ENCODE measurements at regions not wholly inside any gene's neighbourhood (a gene's known extent, or its start where the extent isn't known, plus 50 kb on each side); places are given as distances from the start of the nearest gene placed in this dataset.
"Not testable (repeated sequence)": the region's sequence is repeated elsewhere in the genome, so short reads cannot be mapped to it uniquely, and the experiment has no call there.

DNA sequence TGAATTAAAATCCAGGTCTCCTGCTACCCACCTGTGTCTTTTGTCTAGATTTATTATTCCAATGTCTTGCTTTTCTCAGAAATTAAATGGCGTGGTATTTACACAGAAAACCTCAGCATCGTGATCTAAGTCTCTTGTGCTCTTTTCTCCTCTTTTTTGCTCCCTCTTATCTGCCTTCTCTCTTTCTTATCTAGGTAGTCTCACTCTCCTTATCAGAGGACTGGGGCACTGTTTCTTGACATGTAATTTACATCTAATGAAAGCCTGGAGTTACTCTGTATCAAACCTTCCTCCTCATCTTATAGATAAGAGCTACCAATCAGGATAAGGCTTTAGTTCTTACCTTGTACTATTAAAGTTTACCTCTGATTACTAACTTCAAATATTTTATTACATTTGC is 933.8 kb downstream of the TLE1 start:
- Histone ChIP-seq H3K36me3 (replicated peaks; ENCODE audit: insufficient read depth, low read length) (no peaks in the 10 kb centered on the region), H3K4me2 (ENCODE audit: low read depth, low read length) (no peak overlapping the region), H3K9me3 (replicated peaks; ENCODE audit: insufficient read depth, low read length) (no peaks in the 10 kb centered on the region), H3K27me3 (replicated peaks; ENCODE audit: insufficient read depth, low read length) (no peaks in the 10 kb centered on the region), H2AFZ (ENCODE audit: low read length) (no peak overlapping the region), H4K20me1 (ENCODE audit: insufficient read depth, low read length) (no peaks in the 10 kb centered on the region), H3K4me3 (ENCODE audit: low read length) (no peak overlapping the region), H3F3A (ENCODE audit: insufficient read depth, low read length) (no peaks in the 10 kb centered on the region), H3K9ac (ENCODE audit: low read length) (no peak overlapping the region), H3K9me2 (replicated peaks; ENCODE audit: insufficient read depth, low read length) (no peaks in the 10 kb centered on the region), H3K27ac (ENCODE audit: low read length) (no peak overlapping the region), H3K4me1 (ENCODE audit: low read length) (no peaks in the 10 kb centered on the region), H3K79me2 (ENCODE audit: low read length) (no peaks in the 10 kb centered on the region)
- TF ChIP-seq, protein P1, sequence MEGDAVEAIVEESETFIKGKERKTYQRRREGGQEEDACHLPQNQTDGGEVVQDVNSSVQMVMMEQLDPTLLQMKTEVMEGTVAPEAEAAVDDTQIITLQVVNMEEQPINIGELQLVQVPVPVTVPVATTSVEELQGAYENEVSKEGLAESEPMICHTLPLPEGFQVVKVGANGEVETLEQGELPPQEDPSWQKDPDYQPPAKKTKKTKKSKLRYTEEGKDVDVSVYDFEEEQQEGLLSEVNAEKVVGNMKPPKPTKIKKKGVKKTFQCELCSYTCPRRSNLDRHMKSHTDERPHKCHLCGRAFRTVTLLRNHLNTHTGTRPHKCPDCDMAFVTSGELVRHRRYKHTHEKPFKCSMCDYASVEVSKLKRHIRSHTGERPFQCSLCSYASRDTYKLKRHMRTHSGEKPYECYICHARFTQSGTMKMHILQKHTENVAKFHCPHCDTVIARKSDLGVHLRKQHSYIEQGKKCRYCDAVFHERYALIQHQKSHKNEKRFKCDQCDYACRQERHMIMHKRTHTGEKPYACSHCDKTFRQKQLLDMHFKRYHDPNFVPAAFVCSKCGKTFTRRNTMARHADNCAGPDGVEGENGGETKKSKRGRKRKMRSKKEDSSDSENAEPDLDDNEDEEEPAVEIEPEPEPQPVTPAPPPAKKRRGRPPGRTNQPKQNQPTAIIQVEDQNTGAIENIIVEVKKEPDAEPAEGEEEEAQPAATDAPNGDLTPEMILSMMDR (IDR thresholded peaks at IDR 0.05; ENCODE audit: low read length) = no peak
- TF ChIP-seq EZH2 (optimal IDR thresholded peaks at IDR 0.05; ENCODE audit: low read depth, low read length) = no peak
- TF ChIP-seq EZH2phosphoT487 (IDR thresholded peaks at IDR 0.05; ENCODE audit: low read length) = no peak
- no peak for DNase-seq

GRCh38 chr9:80747056-80747455 is 942.3 kb downstream of the TLE1 start:
- H3K79me2 ChIP-seq (ENCODE audit: low read length); H3K36me3 ChIP-seq (replicated peaks; ENCODE audit: insufficient read depth, low read length); H3K9ac ChIP-seq (ENCODE audit: low read length); H3K9me2 ChIP-seq (replicated peaks; ENCODE audit: insufficient read depth, low read length); H3F3A ChIP-seq (ENCODE audit: insufficient read depth, low read length); H3K4me2 ChIP-seq (ENCODE audit: low read depth, low read length); H3K4me3 ChIP-seq (ENCODE audit: low read length); DNase-seq; H3K4me1 ChIP-seq (ENCODE audit: low read length); H4K20me1 ChIP-seq (ENCODE audit: insufficient read depth, low read length); H2AFZ ChIP-seq (ENCODE audit: low read length); H3K9me3 ChIP-seq (replicated peaks; ENCODE audit: insufficient read depth, low read length); H3K27me3 ChIP-seq (replicated peaks; ENCODE audit: insufficient read depth, low read length); H3K27ac ChIP-seq (ENCODE audit: low read length): not testable (repeated sequence)

DNA sequence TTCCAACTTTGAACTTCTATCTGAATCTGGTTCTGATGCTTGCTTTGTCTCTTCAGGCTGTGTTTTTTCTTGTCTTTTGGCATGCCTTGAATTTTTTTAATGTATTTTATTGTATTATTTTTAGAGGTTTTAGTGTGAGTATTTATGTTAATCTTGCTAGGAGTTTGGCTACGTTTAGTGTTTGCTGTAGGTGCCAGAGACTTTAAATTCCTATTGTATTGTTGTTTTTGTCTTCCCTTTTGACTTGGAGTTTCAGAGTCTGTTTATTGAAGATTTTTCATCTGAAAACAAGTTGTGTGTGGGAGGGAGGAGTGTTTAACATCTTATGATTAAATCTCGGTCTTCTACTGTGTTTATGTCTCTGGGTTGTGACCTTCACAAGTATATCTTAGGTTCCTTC is 956.8 kb downstream of the TLE1 start:
- Histone ChIP-seq H3K9ac (ENCODE audit: low read length) (no peak overlapping the region), H3K27ac (ENCODE audit: low read length) (no peak overlapping the region), H3K27me3 (replicated peaks; ENCODE audit: insufficient read depth, low read length) (no peaks in the 10 kb centered on the region), H3K36me3 (replicated peaks; ENCODE audit: insufficient read depth, low read length) (no peaks in the 10 kb centered on the region), H3K4me2 (ENCODE audit: low read depth, low read length) (no peak overlapping the region), H3K79me2 (ENCODE audit: low read length) (no peaks in the 10 kb centered on the region), H3K9me2 (replicated peaks; ENCODE audit: insufficient read depth, low read length) (no peaks in the 10 kb centered on the region), H4K20me1 (ENCODE audit: insufficient read depth, low read length) (no peaks in the 10 kb centered on the region), H3K4me1 (ENCODE audit: low read length) (no peaks in the 10 kb centered on the region), H3F3A (ENCODE audit: insufficient read depth, low read length) (no peaks in the 10 kb centered on the region), H3K9me3 (replicated peaks; ENCODE audit: insufficient read depth, low read length) (no peaks in the 10 kb centered on the region), H2AFZ (ENCODE audit: low read length) (no peak overlapping the region), H3K4me3 (ENCODE audit: low read length) (no peak overlapping the region)
- TF ChIP-seq EZH2 (optimal IDR thresholded peaks at IDR 0.05; ENCODE audit: low read depth, low read length) (no peak), EZH2phosphoT487 (IDR thresholded peaks at IDR 0.05; ENCODE audit: low read length) (no peak)
- TF ChIP-seq, protein P1 (IDR thresholded peaks at IDR 0.05; ENCODE audit: low read length) = no peak
- no peak for DNase-seq

- H4K20me1 ChIP-seq (ENCODE audit: insufficient read depth, low read length) = no peaks in the 10 kb centered on the region
- no peak overlapping the region for H3K9ac ChIP-seq (ENCODE audit: low read length)
- no peak overlapping the region for H3K4me3 ChIP-seq (ENCODE audit: low read length)
- H3K79me2 ChIP-seq (ENCODE audit: low read length) = no peaks in the 10 kb centered on the region
- H3K9me2 ChIP-seq (replicated peaks; ENCODE audit: insufficient read depth, low read length) = no peaks in the 10 kb centered on the region
- H3K27ac ChIP-seq (ENCODE audit: low read length) = no peak overlapping the region
- H3K27me3 ChIP-seq (replicated peaks; ENCODE audit: insufficient read depth, low read length) = no peaks in the 10 kb centered on the region
- H3K4me1 ChIP-seq (ENCODE audit: low read length) = no peaks in the 10 kb centered on the region
- no peak overlapping the region for H3K4me2 ChIP-seq (ENCODE audit: low read depth, low read length)
- no peaks in the 10 kb centered on the region for H3F3A ChIP-seq (ENCODE audit: insufficient read depth, low read length)
- TF ChIP-seq EZH2phosphoT487 (IDR thresholded peaks at IDR 0.05; ENCODE audit: low read length) (no peak), EZH2 (optimal IDR thresholded peaks at IDR 0.05; ENCODE audit: low read depth, low read length) (no peak)
- TF ChIP-seq, protein P1 (IDR thresholded peaks at IDR 0.05; ENCODE audit: low read length) = no peak
- no peaks in the 10 kb centered on the region for H3K9me3 ChIP-seq (replicated peaks; ENCODE audit: insufficient read depth, low read length)
- DNase-seq = no peak
- no peaks in the 10 kb centered on the region for H3K36me3 ChIP-seq (replicated peaks; ENCODE audit: insufficient read depth, low read length)
- no peak overlapping the region for H2AFZ ChIP-seq (ENCODE audit: low read length)
Measured at GRCh38 chr9:80720579-80720978, 968.8 kb downstream of the TLE1 start.
